MM.1S (cell line): ENCODE measurements at regions not wholly inside any gene's neighbourhood (a gene's known extent, or its start where the extent isn't known, plus 50 kb on each side); places are given as distances from the start of the nearest gene placed in this dataset.

ENCODE experiments used
- CTCF ChIP-seq: fragments of 300-600 bp; sonication (generic); IDR thresholded peaks from 2 replicates; pipeline ENCODE4 v1.5.1; 2016; ENCODE audit warnings: antibody characterized with exemption, low read length, mixed read lengths
- EZH2 ChIP-seq: fragments of 300-600 bp; sonication (generic); optimal IDR thresholded peaks from 2 replicates; pipeline ENCODE3; 2017; ENCODE audit warnings: low read depth, mild to moderate bottlenecking, antibody characterized with exemption, low read length, mixed read lengths

DNA sequence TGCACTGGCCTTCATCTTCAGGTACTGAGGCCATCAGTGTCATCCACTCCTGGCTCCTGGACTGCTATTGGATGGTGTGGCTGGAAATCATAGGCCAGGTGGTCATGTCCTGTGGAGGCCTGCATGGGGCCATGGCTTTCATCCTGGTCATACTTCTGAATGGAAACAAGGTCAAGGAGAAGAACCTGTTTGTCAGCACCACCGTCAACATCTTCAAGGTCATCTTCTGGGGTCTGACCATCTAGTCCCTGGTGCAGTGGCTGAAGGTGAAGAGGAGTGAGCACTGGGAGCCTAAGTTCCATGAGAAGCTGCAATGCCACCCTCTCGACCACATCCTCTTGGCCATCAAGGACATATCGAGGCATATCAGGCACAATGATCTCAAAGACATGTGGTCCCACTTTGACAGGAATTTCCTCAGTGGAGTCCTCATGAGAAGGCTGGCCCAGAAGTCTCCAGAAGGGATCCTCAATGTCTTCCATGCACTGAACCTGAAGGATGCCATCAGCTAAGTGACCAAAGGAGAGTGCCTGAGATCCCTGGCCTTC is 120.0 kb upstream of the SERPIND1 start:
- no peak for TF ChIP-seq CTCF
- no peak for TF ChIP-seq EZH2
